NCI-H1417 (cell line): ENCODE measurements at regions not wholly inside any gene's neighbourhood (a gene's known extent, or its start where the extent isn't known, plus 50 kb on each side); places are given as distances from the start of the nearest gene placed in this dataset.

Source experiments
- DNase-seq, 3 experiments: peaks; one replicate each; lab custom pipeline; 2025; lab: John Stamatoyannopoulos, UW

DNA sequence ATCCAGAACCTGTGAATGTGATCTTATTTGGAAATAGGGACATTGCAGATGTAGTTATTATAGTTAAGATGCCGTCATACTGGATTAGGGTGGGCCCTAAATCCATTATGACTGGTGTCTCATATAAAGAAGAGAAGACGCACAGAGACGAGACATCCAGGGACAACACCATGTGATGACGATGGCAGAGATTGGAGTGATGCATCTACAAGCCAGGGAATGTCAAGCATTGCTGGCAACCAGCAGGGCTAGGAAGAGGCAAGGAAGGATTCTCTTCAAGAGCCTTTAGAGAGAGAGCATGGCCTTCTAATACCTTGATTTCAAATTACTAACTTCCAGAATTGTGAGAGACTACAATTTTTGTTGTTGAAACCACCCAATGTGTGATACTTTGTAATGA lies 345.8 kb downstream of the PTEN start:
- DNase-seq: no peak

DNA sequence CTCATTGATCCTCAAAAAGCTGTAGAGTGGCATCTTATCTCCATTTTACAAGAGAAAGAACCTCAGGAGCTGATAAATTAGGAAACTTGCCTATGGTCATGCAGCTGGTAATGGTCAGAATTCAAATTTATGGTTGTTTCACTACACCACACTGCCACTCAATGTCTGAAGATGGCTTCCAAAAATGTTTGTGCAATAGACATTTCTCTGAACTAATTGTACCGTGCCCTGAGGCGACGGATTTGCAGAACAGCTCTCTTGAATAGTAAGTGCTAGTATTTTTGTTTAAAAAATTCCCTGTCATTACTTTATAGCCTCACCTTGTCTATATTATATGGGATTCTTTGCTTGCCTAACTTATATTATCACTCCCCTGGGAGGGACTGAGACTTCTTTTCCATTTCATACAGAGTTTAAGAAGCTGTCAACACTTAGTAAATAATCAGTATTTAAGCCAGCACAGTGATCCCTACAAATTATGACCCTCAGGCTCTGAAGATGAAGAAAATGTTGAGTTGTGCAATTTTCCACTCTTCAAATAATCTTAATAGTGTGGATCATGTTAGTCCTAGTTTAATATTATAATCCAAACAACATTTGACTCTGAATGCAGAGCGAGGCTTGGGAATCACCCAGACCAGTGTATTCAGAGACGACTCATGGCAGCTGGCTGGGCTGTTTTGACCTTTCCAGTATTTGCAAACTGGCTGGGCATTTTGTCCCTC lies 346.6 kb downstream of the PTEN start:
- peak in 1 of 3 experiments; percentile 3 for DNase-seq

DNA sequence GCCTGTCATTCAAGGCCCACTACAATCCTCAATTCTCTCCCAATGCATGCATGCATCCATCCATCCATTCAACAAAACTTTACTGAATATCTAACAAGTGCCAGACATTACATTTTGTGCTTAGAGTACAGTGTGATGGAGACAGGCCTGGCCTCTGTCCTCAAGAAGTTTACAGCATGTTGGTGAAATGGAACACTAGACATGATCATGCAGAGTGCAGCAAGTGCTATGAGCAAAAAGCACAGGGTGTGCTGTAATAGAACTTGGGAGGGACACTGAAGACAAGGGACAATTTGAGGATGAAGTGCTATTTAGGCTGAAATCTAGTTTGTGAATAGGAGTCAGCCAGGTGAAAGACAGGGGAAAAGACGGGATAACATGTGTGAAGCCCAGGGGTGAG lies 347.8 kb downstream of the PTEN start:
- DNase-seq: no peak

DNA sequence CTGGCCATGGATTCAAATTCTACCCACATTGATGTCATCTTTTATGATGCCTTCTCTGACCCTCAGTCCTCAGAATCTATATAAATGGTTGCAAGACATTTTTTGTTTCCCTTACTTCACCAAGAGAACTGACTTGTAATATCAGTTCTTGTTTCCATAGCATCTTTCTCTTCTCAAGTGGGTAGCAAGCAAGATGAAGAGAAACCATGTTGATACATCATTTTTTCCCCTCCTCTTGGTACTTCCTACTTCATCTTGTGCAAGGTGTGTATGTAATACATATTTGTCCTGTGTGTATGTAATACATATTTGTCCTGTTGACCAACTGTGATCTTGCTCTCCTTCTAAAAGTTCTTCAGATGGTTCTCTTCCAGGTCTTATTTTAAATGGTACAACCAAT lies 348.6 kb downstream of the PTEN start:
- no peak for DNase-seq

DNA sequence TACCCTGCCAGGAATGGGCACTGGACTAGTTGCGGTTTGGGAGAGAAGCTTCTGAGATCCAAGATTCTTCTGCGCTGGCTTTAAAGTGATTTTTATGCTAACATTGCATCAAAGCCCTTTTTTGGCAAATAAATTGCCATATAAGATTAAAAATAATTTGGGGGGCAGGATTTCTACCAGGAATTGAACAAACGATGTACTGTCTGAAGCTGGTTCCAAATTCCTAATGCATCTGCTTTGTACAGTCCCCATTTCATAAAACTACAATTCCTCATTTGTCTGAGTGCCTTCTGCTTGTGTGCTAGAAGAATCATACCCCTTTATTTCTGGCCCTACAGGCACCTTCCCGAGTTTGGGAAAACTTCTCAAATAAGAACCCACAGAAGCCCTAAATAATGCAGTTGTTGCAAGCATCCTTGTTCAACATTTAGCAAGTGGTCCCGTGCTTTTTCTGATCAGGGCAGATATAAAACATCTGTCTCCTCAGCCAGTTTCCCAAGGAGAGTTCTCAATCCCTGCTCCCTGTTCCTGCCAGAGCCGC lies 349.7 kb downstream of the PTEN start:
- DNase-seq: no peak

DNA sequence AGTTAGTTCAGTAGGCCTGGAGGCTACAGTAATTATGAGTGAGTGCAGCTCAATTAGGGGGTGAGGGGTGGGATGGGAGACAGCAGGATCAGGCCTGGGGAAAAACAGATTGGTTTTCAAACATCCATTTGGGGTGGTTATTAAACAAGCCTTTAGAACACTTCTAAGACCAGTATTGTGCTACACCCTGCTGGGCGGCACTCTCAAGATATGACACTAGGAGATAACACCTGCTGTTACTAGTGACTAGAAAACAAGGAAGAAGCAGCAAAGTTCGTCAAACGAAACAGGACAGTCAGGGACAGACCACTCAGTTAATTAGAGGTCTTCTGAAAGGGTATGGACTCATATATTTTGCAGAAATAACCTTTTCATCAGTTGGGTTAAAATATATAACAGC lies 353.6 kb downstream of the PTEN start:
- peak; percentile 3 to 53 (median 51) for DNase-seq

DNA sequence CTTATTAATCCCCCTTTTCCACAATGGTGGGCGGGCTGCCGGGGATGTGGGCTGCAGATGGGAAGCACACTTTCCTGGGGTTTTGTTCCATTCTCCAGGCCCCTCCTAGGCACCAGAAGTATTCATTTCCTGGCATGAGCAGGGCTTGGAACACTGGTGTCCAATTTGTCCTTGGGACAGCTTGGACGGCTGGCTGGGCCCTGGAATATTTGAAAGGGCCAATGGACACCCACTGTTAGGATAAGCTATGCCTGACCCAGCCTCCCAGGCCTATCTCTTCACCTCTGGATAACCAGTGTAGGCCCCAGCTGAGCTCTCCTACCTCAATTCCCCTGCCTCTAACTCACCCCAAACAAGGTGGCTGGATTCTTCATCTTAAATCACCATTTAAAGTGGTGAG lies 354.9 kb downstream of the PTEN start:
- DNase-seq: no peak

DNA sequence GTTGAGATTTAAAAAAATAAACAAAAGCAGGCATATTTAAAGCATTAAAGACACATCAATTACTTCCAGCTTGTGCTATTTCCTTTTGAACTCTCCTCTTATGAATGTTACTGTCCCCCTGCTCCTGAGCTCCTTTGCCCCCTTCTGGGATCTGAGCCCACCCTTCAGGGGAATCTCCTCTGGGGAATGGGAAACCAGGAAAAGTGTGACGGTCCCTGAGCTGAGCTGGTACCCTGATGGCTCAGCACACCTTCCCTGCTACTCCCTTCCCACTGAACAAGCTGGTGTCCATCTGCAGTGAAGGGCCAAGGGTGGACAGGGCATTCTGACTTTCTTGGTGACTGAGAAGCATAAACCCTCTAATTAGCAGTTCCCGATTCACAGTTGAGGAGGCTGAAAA lies 356.3 kb downstream of the PTEN start:
- no peak for DNase-seq

DNA sequence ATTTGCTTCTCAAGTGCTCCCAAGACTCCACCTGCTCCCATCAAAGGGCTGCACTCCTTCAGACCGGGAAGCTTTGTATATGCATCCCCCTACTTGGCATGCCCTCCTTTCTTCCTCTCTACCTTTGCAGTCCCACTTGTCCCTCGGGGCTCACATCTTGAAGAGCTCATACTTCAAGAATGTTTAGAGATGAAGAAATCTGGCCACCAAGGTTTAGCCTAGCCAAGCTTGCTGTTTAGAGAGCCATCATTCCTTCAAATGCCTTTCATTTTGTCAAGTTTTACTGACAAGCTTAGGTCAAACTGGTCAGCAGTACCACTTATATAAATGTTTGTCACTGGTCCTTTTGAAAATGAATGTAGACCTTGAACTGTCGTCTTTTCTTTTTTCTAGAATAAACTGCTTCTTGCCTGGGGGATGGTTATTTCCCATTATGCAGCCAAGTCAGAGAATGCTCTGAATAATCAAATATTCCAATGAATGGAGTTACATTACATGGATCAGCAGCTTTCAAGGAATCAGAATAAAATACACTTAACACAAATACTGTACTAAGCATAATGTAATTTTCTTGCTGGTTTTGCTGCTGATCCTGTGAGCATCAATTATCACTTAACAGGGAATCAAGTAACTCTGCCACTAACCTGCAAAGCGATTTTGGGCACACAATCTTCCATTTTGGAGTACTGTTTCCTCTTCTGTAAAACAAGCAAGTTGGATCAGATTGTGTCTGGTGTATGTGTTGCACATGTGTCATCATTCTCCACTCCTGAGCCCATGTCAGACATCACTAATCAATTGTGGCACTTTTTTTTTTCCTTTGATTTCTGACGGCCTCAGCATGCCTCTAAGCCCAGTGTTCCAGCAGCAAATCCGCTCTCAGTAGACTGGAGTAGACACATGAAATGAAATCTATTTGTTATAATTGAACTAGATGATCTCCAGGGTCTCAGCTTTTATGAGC lies 357.9 kb downstream of the PTEN start:
- DNase-seq: no peak

DNA sequence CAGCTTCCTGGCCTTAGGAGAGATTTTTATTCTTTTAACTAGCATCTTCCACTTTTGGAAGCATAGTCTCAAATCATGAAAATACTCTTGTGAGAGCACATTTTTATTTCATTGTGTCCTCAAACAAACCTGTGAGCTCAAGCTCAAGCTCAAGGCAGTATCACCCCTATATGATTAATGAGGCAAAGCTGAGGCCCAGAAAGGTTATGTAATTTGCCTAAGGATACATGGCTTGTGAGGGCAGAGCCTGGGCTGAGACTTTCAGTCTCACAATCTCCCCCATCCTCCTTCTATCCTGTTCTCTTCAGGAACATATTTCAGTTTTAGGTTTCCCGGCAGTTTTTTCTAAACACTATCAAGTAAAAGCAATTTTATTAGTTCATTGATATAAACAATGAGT lies 359.5 kb downstream of the PTEN start:
- DNase-seq: no peak
